GM23338 (cell line): ENCODE measurements at regions not wholly inside any gene's neighbourhood (a gene's known extent, or its start where the extent isn't known, plus 50 kb on each side); places are given as distances from the start of the nearest gene placed in this dataset.

ENCODE experiments used
- ATAC-seq: fragments of 200-7000 bp; cut with Tn5 transposase; 3 replicates; pipeline ENCODE4 v1.9.1; 2020
- DNase-seq: peaks from one replicate; pipeline ENCODE4 v3.0.0-alpha.2; 2015; ENCODE audit warnings: low spot score
- H2AFZ ChIP-seq: fragments of 200-600 bp; sonication (generic); 2 replicates; pipeline ENCODE4 v1.8.0; 2016; ENCODE audit warnings: antibody characterized with exemption, mild to moderate bottlenecking, moderate library complexity
- H3F3A ChIP-seq: fragments of 200-600 bp; sonication (generic); replicated peaks from 2 replicates; pipeline ENCODE4 v1.8.0; 2017; ENCODE audit warnings: antibody characterized with exemption, mixed run types, low read depth
- H3K27ac ChIP-seq: fragments of 200-600 bp; sonication (generic); 2 replicates; pipeline ENCODE4 v1.6.1; 2016; ENCODE audit warnings: low read depth
- H3K27me3 ChIP-seq: fragments of 200-600 bp; sonication (generic); 2 replicates; pipeline ENCODE4 v1.8.0; 2016; ENCODE audit warnings: mild to moderate bottlenecking, mixed run types, moderate library complexity; ENCODE audit not compliant: insufficient read depth
- H3K36me3 ChIP-seq: fragments of 200-600 bp; sonication (generic); 2 replicates; pipeline ENCODE4 v1.8.0; 2016; ENCODE audit warnings: mild to moderate bottlenecking; ENCODE audit not compliant: insufficient read depth
- H3K4me1 ChIP-seq: fragments of 200-600 bp; sonication (generic); 2 replicates; pipeline ENCODE4 v1.8.0; 2016; ENCODE audit warnings: mild to moderate bottlenecking, moderate library complexity; ENCODE audit not compliant: insufficient read depth
- H3K4me2 ChIP-seq: fragments of 200-600 bp; sonication (generic); 2 replicates; pipeline ENCODE4 v1.7.1; 2017; ENCODE audit warnings: mixed run types
- H3K4me3 ChIP-seq: fragments of 200-600 bp; sonication (generic); 2 replicates; pipeline ENCODE4 v1.6.1; 2016; ENCODE audit warnings: mixed run types
- H3K79me2 ChIP-seq: fragments of 200-600 bp; sonication (generic); replicated peaks from 2 replicates; pipeline ENCODE4 v1.8.0; 2017; ENCODE audit warnings: mild to moderate bottlenecking; ENCODE audit not compliant: insufficient read depth
- H3K9me2 ChIP-seq: fragments of 200-600 bp; sonication (generic); 2 replicates; pipeline ENCODE4 v1.8.0; 2017; ENCODE audit not compliant: insufficient read depth
- H4K20me1 ChIP-seq: fragments of 200-600 bp; sonication (generic); replicated peaks from 2 replicates; pipeline ENCODE4 v1.8.0; 2017; ENCODE audit warnings: mild to moderate bottlenecking; ENCODE audit not compliant: insufficient read depth
- H3K27ac Mint-ChIP-seq: 2 replicates; pipeline ENCODE4 v1.8.0; 2020; ENCODE audit warnings: inconsistent platforms, mild to moderate bottlenecking, moderate library complexity, mixed read lengths
- H3K27me3 Mint-ChIP-seq: 3 replicates; pipeline ENCODE4 v1.8.0; 2022; ENCODE audit warnings: low read depth, mild to moderate bottlenecking, moderate library complexity, mixed read lengths, inconsistent platforms; ENCODE audit not compliant: insufficient read depth, poor library complexity
- H3K36me3 Mint-ChIP-seq: 3 replicates; pipeline ENCODE4 v1.8.0; 2021; ENCODE audit warnings: low read depth, mild to moderate bottlenecking, inconsistent platforms, moderate library complexity, mixed read lengths
- H3K4me1 Mint-ChIP-seq: 3 replicates; pipeline ENCODE4 v1.8.0; 2020; ENCODE audit warnings: mild to moderate bottlenecking, inconsistent platforms, mixed read lengths
- H3K4me3 Mint-ChIP-seq: 3 replicates; pipeline ENCODE4 v1.8.0; 2021; ENCODE audit warnings: moderate library complexity, mild to moderate bottlenecking, inconsistent platforms, mixed read lengths
- H3K9me3 Mint-ChIP-seq: 3 replicates; pipeline ENCODE4 v1.8.0; 2020; ENCODE audit warnings: moderate library complexity, mild to moderate bottlenecking, inconsistent platforms, mixed read lengths
- EZH2 ChIP-seq: fragments of 200-600 bp; sonication (generic); IDR thresholded peaks from one replicate; pipeline ENCODE4 v1.8.0; 2017; ENCODE audit warnings: antibody characterized with exemption, mild to moderate bottlenecking, low read depth; ENCODE audit not compliant: unreplicated experiment
- NANOG ChIP-seq: IDR thresholded peaks from 2 replicates; pipeline ENCODE4 v1.6.1; 2016; ENCODE audit warnings: antibody characterized with exemption, borderline replicate concordance
- ZNF114 ChIP-seq: fragments of 250-450 bp; sonication (Bioruptor Pico); IDR thresholded peaks from 2 replicates; pipeline ENCODE4 v1.5.0; 2020; ENCODE audit warnings: mild to moderate bottlenecking, moderate library complexity
- ZNF331 ChIP-seq: fragments of 250-450 bp; sonication (Bioruptor Pico); IDR thresholded peaks from 2 replicates; pipeline ENCODE4 v1.5.0; 2020; ENCODE audit warnings: low read depth, mild to moderate bottlenecking, moderate library complexity
- TF ChIP-seq, protein P1 (sequence below): IDR thresholded peaks from one replicate; pipeline ENCODE4 v1.6.1; 2018; ENCODE audit warnings: antibody characterized with exemption; ENCODE audit not compliant: unreplicated experiment
- TF ChIP-seq, protein P2 (sequence below), 2 experiments: fragments of 200-600 bp in 1 of 2; sonication (generic) in 1 of 2; conservative IDR thresholded peaks; 2 replicates each; pipeline versions ENCODE4 v1.5.1 to v1.6.1; 2016 to 2017; ENCODE audit warnings: antibody characterized with exemption in 2 of 2, low read depth in 2 of 2, mild to moderate bottlenecking in 2 of 2, moderate library complexity in 1 of 2
- TF ChIP-seq, protein P3 (sequence below): fragments of 250-450 bp; sonication (Bioruptor Pico); IDR thresholded peaks from 2 replicates; pipeline ENCODE4 v1.5.0; 2020; ENCODE audit warnings: mild to moderate bottlenecking, moderate library complexity
- TF ChIP-seq, protein P4 (sequence below): IDR thresholded peaks from 2 replicates; pipeline ENCODE4 v1.6.1; 2016; ENCODE audit warnings: antibody characterized with exemption

DNA sequence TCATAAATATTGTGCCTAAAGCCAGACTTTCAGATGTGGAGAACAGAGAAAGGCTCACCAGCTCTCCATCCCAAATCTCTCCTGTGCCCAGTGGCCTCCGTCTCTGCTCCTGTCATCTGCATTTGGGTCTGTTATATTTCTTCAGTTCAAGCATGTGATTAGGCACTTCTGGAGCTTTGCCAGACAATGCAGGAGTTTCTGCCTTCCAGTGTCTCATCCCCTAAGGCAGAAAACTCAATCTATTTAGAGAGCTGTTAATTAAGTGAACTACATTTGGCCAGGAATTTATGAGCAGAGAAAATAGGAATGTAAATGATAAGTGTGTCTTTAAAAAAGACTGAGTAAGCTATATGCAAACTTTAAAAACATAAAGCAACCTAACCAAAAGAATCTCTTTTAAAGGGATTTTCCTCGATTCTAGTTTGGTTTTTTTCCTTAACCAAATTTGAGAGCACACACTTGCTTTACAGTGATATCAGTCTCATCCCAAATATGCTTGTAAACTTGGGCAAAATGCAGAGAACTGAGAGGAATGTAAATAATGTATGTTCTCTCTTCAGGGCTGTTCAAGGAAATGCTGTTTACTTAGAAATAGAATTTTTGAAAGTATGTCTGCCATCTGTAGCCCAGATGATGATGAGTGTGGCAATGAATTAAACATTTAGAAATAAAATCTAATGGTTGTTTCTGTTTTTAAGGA is 113.9 kb downstream of the ELOVL4 start:
- H4K20me1 ChIP-seq, result no peaks in the 10 kb centered on the region
- H3K79me2 ChIP-seq, result no peaks in the 10 kb centered on the region
- no peaks in the 10 kb centered on the region for H3K4me1 ChIP-seq
- TF ChIP-seq ZNF331 (CRISPR knock-in tag), result no peak
- TF ChIP-seq, protein P1, sequence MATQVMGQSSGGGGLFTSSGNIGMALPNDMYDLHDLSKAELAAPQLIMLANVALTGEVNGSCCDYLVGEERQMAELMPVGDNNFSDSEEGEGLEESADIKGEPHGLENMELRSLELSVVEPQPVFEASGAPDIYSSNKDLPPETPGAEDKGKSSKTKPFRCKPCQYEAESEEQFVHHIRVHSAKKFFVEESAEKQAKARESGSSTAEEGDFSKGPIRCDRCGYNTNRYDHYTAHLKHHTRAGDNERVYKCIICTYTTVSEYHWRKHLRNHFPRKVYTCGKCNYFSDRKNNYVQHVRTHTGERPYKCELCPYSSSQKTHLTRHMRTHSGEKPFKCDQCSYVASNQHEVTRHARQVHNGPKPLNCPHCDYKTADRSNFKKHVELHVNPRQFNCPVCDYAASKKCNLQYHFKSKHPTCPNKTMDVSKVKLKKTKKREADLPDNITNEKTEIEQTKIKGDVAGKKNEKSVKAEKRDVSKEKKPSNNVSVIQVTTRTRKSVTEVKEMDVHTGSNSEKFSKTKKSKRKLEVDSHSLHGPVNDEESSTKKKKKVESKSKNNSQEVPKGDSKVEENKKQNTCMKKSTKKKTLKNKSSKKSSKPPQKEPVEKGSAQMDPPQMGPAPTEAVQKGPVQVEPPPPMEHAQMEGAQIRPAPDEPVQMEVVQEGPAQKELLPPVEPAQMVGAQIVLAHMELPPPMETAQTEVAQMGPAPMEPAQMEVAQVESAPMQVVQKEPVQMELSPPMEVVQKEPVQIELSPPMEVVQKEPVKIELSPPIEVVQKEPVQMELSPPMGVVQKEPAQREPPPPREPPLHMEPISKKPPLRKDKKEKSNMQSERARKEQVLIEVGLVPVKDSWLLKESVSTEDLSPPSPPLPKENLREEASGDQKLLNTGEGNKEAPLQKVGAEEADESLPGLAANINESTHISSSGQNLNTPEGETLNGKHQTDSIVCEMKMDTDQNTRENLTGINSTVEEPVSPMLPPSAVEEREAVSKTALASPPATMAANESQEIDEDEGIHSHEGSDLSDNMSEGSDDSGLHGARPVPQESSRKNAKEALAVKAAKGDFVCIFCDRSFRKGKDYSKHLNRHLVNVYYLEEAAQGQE, result no peak
- no peak for TF ChIP-seq ZNF114 (CRISPR knock-in tag)
- TF ChIP-seq, protein P2, sequence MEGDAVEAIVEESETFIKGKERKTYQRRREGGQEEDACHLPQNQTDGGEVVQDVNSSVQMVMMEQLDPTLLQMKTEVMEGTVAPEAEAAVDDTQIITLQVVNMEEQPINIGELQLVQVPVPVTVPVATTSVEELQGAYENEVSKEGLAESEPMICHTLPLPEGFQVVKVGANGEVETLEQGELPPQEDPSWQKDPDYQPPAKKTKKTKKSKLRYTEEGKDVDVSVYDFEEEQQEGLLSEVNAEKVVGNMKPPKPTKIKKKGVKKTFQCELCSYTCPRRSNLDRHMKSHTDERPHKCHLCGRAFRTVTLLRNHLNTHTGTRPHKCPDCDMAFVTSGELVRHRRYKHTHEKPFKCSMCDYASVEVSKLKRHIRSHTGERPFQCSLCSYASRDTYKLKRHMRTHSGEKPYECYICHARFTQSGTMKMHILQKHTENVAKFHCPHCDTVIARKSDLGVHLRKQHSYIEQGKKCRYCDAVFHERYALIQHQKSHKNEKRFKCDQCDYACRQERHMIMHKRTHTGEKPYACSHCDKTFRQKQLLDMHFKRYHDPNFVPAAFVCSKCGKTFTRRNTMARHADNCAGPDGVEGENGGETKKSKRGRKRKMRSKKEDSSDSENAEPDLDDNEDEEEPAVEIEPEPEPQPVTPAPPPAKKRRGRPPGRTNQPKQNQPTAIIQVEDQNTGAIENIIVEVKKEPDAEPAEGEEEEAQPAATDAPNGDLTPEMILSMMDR (conservative IDR thresholded peaks at IDR 0.05; ENCODE audit: low read depth in 2 of 2), result no peak
- TF ChIP-seq EZH2, result no peak
- TF ChIP-seq, protein P3, sequence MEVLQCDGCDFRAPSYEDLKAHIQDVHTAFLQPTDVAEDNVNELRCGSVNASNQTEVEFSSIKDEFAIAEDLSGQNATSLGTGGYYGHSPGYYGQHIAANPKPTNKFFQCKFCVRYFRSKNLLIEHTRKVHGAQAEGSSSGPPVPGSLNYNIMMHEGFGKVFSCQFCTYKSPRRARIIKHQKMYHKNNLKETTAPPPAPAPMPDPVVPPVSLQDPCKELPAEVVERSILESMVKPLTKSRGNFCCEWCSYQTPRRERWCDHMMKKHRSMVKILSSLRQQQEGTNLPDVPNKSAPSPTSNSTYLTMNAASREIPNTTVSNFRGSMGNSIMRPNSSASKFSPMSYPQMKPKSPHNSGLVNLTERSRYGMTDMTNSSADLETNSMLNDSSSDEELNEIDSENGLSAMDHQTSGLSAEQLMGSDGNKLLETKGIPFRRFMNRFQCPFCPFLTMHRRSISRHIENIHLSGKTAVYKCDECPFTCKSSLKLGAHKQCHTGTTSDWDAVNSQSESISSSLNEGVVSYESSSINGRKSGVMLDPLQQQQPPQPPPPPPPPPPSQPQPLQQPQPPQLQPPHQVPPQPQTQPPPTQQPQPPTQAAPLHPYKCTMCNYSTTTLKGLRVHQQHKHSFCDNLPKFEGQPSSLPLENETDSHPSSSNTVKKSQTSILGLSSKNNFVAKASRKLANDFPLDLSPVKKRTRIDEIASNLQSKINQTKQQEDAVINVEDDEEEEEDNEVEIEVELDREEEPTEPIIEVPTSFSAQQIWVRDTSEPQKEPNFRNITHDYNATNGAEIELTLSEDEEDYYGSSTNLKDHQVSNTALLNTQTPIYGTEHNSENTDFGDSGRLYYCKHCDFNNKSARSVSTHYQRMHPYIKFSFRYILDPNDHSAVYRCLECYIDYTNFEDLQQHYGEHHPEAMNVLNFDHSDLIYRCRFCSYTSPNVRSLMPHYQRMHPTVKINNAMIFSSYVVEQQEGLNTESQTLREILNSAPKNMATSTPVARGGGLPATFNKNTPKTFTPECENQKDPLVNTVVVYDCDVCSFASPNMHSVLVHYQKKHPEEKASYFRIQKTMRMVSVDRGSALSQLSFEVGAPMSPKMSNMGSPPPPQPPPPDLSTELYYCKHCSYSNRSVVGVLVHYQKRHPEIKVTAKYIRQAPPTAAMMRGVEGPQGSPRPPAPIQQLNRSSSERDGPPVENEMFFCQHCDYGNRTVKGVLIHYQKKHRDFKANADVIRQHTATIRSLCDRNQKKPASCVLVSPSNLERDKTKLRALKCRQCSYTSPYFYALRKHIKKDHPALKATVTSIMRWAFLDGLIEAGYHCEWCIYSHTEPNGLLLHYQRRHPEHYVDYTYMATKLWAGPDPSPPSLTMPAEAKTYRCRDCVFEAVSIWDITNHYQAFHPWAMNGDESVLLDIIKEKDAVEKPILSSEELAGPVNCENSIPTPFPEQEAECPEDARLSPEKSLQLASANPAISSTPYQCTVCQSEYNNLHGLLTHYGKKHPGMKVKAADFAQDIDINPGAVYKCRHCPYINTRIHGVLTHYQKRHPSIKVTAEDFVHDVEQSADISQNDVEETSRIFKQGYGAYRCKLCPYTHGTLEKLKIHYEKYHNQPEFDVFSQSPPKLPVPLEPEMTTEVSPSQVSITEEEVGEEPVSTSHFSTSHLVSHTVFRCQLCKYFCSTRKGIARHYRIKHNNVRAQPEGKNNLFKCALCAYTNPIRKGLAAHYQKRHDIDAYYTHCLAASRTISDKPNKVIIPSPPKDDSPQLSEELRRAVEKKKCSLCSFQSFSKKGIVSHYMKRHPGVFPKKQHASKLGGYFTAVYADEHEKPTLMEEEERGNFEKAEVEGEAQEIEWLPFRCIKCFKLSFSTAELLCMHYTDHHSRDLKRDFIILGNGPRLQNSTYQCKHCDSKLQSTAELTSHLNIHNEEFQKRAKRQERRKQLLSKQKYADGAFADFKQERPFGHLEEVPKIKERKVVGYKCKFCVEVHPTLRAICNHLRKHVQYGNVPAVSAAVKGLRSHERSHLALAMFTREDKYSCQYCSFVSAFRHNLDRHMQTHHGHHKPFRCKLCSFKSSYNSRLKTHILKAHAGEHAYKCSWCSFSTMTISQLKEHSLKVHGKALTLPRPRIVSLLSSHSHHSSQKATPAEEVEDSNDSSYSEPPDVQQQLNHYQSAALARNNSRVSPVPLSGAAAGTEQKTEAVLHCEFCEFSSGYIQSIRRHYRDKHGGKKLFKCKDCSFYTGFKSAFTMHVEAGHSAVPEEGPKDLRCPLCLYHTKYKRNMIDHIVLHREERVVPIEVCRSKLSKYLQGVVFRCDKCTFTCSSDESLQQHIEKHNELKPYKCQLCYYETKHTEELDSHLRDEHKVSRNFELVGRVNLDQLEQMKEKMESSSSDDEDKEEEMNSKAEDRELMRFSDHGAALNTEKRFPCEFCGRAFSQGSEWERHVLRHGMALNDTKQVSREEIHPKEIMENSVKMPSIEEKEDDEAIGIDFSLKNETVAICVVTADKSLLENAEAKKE (CRISPR knock-in tag), result no peak
- TF ChIP-seq, protein P4, sequence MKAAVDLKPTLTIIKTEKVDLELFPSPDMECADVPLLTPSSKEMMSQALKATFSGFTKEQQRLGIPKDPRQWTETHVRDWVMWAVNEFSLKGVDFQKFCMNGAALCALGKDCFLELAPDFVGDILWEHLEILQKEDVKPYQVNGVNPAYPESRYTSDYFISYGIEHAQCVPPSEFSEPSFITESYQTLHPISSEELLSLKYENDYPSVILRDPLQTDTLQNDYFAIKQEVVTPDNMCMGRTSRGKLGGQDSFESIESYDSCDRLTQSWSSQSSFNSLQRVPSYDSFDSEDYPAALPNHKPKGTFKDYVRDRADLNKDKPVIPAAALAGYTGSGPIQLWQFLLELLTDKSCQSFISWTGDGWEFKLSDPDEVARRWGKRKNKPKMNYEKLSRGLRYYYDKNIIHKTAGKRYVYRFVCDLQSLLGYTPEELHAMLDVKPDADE, result no peak
- TF ChIP-seq NANOG, result no peak
- no peaks in the 10 kb centered on the region for H3K36me3 ChIP-seq
- Mint-ChIP-seq H3K9me3 (no peaks in the 10 kb centered on the region), H3K27ac (no peak overlapping the region), H3K4me1 (no peaks in the 10 kb centered on the region), H3K4me3 (no peak overlapping the region), H3K27me3 (no peaks in the 10 kb centered on the region), H3K36me3 (no peaks in the 10 kb centered on the region)
- no peak overlapping the region for H3K27ac ChIP-seq
- H2AFZ ChIP-seq, result no peak overlapping the region
- H3F3A ChIP-seq, result no peaks in the 10 kb centered on the region
- no peak overlapping the region for H3K4me2 ChIP-seq
- DNase-seq, result no peak
- H3K9me2 ChIP-seq, result peaks cover 5% of the 10 kb centered on the region; the same call in 1 of the 2 replicates
- no peaks in the 10 kb centered on the region for H3K27me3 ChIP-seq
- H3K4me3 ChIP-seq, result no peak overlapping the region
- ATAC-seq, result no peak
